Right lobe of liver (tissue), 4 donors: ENCODE measurements at regions not wholly inside any gene's neighbourhood (a gene's known extent, or its start where the extent isn't known, plus 50 kb on each side); places are given as distances from the start of the nearest gene placed in this dataset.

Experiments
- POLR2A ChIP-seq: fragments of 450-650 bp; IDR thresholded peaks from one replicate; pipeline ENCODE4 v1.6.1; 2017; ENCODE audit warnings: antibody characterized with exemption, mild to moderate bottlenecking
- TF ChIP-seq, protein P1 (sequence below), 4 donors: fragments of 200-600 bp in 3 of 4; fragments of 450-650 bp in 1 of 4; IDR thresholded peaks; one replicate each; pipeline versions ENCODE4 v1.5.1 to v1.8.0; 2016 to 2022; ENCODE audit warnings: antibody characterized with exemption in 4 of 4, mild to moderate bottlenecking in 2 of 4
- donor health status: DM: no; HTN: no; CAD: no.
- donor health status: DM: no; HTN: no; CAD: no.
- donor health status: DM: no; HTN: yes; CAD: no.

DNA sequence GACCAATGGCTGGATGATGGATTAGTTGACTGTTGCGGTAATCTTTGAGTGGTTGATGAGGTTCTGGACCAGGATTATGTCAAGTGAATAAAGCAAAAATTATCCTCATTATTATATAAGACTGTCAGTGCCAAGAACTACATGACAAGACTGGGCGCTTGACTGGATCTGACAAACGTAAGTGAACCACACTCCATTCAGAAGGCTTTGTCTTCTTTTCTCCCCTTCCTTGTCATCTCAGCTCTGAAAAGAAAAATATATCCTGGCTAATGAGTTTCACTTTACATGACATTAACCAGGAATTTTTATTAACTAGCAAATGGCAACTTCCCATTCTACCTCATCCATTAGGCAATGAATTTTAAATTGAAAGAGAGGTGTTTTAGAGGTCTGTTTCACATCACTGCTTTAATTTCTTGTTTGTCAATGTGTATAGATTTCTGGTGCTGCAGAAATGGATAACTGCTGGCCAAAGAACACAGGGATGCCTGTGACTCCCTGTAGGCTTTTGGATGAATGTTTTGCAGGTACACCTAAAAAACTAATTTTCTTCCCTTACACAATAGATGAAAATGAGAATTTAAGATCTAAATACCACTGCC is 150.1 kb downstream of the ELOVL4 start:
- TF ChIP-seq POLR2A, result no peak
- TF ChIP-seq, protein P1, sequence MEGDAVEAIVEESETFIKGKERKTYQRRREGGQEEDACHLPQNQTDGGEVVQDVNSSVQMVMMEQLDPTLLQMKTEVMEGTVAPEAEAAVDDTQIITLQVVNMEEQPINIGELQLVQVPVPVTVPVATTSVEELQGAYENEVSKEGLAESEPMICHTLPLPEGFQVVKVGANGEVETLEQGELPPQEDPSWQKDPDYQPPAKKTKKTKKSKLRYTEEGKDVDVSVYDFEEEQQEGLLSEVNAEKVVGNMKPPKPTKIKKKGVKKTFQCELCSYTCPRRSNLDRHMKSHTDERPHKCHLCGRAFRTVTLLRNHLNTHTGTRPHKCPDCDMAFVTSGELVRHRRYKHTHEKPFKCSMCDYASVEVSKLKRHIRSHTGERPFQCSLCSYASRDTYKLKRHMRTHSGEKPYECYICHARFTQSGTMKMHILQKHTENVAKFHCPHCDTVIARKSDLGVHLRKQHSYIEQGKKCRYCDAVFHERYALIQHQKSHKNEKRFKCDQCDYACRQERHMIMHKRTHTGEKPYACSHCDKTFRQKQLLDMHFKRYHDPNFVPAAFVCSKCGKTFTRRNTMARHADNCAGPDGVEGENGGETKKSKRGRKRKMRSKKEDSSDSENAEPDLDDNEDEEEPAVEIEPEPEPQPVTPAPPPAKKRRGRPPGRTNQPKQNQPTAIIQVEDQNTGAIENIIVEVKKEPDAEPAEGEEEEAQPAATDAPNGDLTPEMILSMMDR (IDR thresholded peaks at IDR 0.05), result no peak
